IMR-90 (cell line): ENCODE measurements at regions not wholly inside any gene's neighbourhood (a gene's known extent, or its start where the extent isn't known, plus 50 kb on each side); places are given as distances from the start of the nearest gene placed in this dataset.

ENCODE experiments used
- ATAC-seq: fragments of 200-7000 bp; cut with Tn5 transposase; 2 replicates; pipeline ENCODE4 v1.9.1; 2020; ENCODE audit warnings: low read depth, mild to moderate bottlenecking, moderate library complexity
- BruUV-seq: library from RNA; stranded (reverse); fragments of 400-500 nt; replicated peaks from 2 replicates; lab custom pipeline; 2021; lab: Mats Ljungman, UMichigan
- CTCF ChIA-PET: fragments of 300-600 bp; formaldehyde crosslinking; extraction: SDS; loops from one replicate; lab custom pipeline; 2021; ENCODE audit warnings: antibody characterized with exemption; lab: Yijun Ruan, JAX
- POLR2A ChIA-PET: fragments of 300-600 bp; sonication (Branson Sonifier 250); formaldehyde crosslinking; loops from one replicate; lab custom pipeline; 2022; ENCODE audit warnings: antibody characterized with exemption; ENCODE audit not compliant: unreplicated experiment; lab: Charles Lee
- DNase-seq: peaks from one replicate; pipeline ENCODE4 v3.0.0; 2013
- H2AFZ ChIP-seq: replicated peaks from 2 replicates; pipeline ENCODE3; 2013; ENCODE audit warnings: low read length, mild to moderate bottlenecking; ENCODE audit not compliant: poor library complexity
- H2AK5ac ChIP-seq: 2 replicates; pipeline ENCODE4 v1.6.1; 2013; ENCODE audit warnings: low read depth, low read length, inconsistent platforms
- H2AK9ac ChIP-seq: replicated peaks from 2 replicates; pipeline ENCODE3; 2013; ENCODE audit warnings: mild to moderate bottlenecking, low read depth, low read length, moderate library complexity; ENCODE audit not compliant: poor library complexity
- H2BK120ac ChIP-seq: 2 replicates; pipeline ENCODE4 v1.6.1; 2013; ENCODE audit warnings: low read depth, low read length, inconsistent platforms
- H2BK15ac ChIP-seq: 3 replicates; pipeline ENCODE4 v1.6.1; 2013; ENCODE audit warnings: low read depth, low read length, inconsistent platforms
- H2BK20ac ChIP-seq: 2 replicates; pipeline ENCODE4 v1.6.1; 2013; ENCODE audit warnings: low read depth, mild to moderate bottlenecking, inconsistent platforms, low read length, moderate library complexity
- H2BK5ac ChIP-seq: 2 replicates; pipeline ENCODE4 v1.6.1; 2013; ENCODE audit warnings: mild to moderate bottlenecking, low read depth, low read length, inconsistent platforms; ENCODE audit not compliant: poor library complexity, severe bottlenecking
- H3K14ac ChIP-seq: replicated peaks from 2 replicates; pipeline ENCODE4 v1.6.1; 2013; ENCODE audit warnings: low read depth, low read length, inconsistent platforms
- H3K18ac ChIP-seq: 2 replicates; pipeline ENCODE4 v1.6.1; 2013; ENCODE audit warnings: low read depth, low read length, control low read depth
- H3K23ac ChIP-seq: 2 replicates; pipeline ENCODE4 v1.6.1; 2013; ENCODE audit warnings: low read depth, low read length, inconsistent platforms
- H3K27ac ChIP-seq: 2 replicates; pipeline ENCODE4 v1.5.1; 2013; ENCODE audit warnings: mild to moderate bottlenecking, control low read depth, low read length; ENCODE audit not compliant: insufficient read depth
- H3K27me3 ChIP-seq: 2 replicates; pipeline ENCODE4 v1.6.1; 2013; ENCODE audit warnings: low read length; ENCODE audit not compliant: control insufficient read depth, insufficient read depth
- H3K36me3 ChIP-seq: 2 replicates; pipeline ENCODE4 v1.6.1; 2013; ENCODE audit warnings: low read length, mixed read lengths; ENCODE audit not compliant: control insufficient read depth, insufficient read depth
- H3K4ac ChIP-seq: 2 replicates; pipeline ENCODE4 v1.6.1; 2013; ENCODE audit warnings: low read depth, low read length, inconsistent platforms
- H3K4me1 ChIP-seq: 2 replicates; pipeline ENCODE4 v1.6.1; 2013; ENCODE audit warnings: low read length, mixed read lengths; ENCODE audit not compliant: control insufficient read depth, insufficient read depth
- H3K4me2 ChIP-seq: 2 replicates; pipeline ENCODE4 v1.6.1; 2013; ENCODE audit warnings: low read depth, mild to moderate bottlenecking, control low read depth, low read length, moderate library complexity
- H3K4me3 ChIP-seq: 2 replicates; pipeline ENCODE4 v1.5.1; 2013; ENCODE audit warnings: low read depth, mild to moderate bottlenecking, control low read depth, low read length, moderate library complexity; ENCODE audit not compliant: insufficient read depth
- H3K56ac ChIP-seq: 2 replicates; pipeline ENCODE4 v1.6.1; 2013; ENCODE audit warnings: low read length, inconsistent platforms; ENCODE audit not compliant: insufficient read depth; ENCODE audit errors: extremely low read depth
- H3K79me1 ChIP-seq, 2 experiments: 2 replicates each; pipeline ENCODE4 v1.6.1; 2013; ENCODE audit warnings: low read length in 2 of 2, inconsistent platforms in 1 of 2, low read depth in 1 of 2
- H3K9ac ChIP-seq: 2 replicates; pipeline ENCODE4 v1.6.1; 2013; ENCODE audit warnings: low read depth, low read length, control low read depth
- H3K9me1 ChIP-seq: 2 replicates; pipeline ENCODE4 v1.6.1; 2013; ENCODE audit warnings: low read length, inconsistent platforms; ENCODE audit not compliant: insufficient read depth
- H3K9me3 ChIP-seq: 2 replicates; pipeline ENCODE4 v1.6.1; 2013; ENCODE audit warnings: low read length; ENCODE audit not compliant: control insufficient read depth, insufficient read depth
- H4K20me1 ChIP-seq: 2 replicates; pipeline ENCODE4 v1.6.1; 2013; ENCODE audit warnings: low read length, inconsistent platforms; ENCODE audit not compliant: insufficient read depth
- H4K5ac ChIP-seq: 2 replicates; pipeline ENCODE4 v1.6.1; 2013; ENCODE audit warnings: mild to moderate bottlenecking, low read depth, low read length, control low read depth
- H4K8ac ChIP-seq, 2 experiments: 2 replicates each; pipeline ENCODE4 v1.6.1; 2013; ENCODE audit warnings: low read depth in 2 of 2, low read length in 2 of 2, control low read depth in 1 of 2, inconsistent platforms in 1 of 2
- H4K91ac ChIP-seq: 2 replicates; pipeline ENCODE4 v1.6.1; 2013; ENCODE audit warnings: low read depth, low read length, inconsistent platforms; ENCODE audit not compliant: insufficient read depth
- BHLHE40 ChIP-seq: fragments of 150-350 bp; IDR thresholded peaks from 2 replicates; pipeline ENCODE4 v1.6.1; 2016; ENCODE audit warnings: mild to moderate bottlenecking, low read depth, low read length
- CEBPB ChIP-seq: IDR thresholded peaks from 2 replicates; pipeline ENCODE4 v1.6.1; 2012; ENCODE audit warnings: low read depth, low read length, improper control_type of control experiment
- CHD1 ChIP-seq: IDR thresholded peaks from 2 replicates; pipeline ENCODE4 v1.6.1; 2012; ENCODE audit warnings: low read depth, low read length, improper control_type of control experiment
- FOS ChIP-seq: fragments of 150-350 bp; IDR thresholded peaks from 2 replicates; pipeline ENCODE4 v1.6.1; 2016; ENCODE audit warnings: low read depth, low read length
- MAFK ChIP-seq: IDR thresholded peaks from 2 replicates; pipeline ENCODE4 v1.6.1; 2012; ENCODE audit warnings: low read depth, low read length, improper control_type of control experiment
- MAZ ChIP-seq: IDR thresholded peaks from 2 replicates; pipeline ENCODE4 v1.6.1; 2012; ENCODE audit warnings: low read depth, mild to moderate bottlenecking, low read length, improper control_type of control experiment, moderate library complexity, borderline replicate concordance
- MXI1 ChIP-seq: IDR thresholded peaks from 2 replicates; pipeline ENCODE4 v1.6.1; 2012; ENCODE audit warnings: low read depth, mild to moderate bottlenecking, low read length, moderate library complexity, borderline replicate concordance
- NFE2L2 ChIP-seq: fragments of 150-350 bp; IDR thresholded peaks from 2 replicates; pipeline ENCODE4 v1.6.1; 2016; ENCODE audit warnings: low read depth, mild to moderate bottlenecking, low read length
- POLR2A ChIP-seq: IDR thresholded peaks from 2 replicates; pipeline ENCODE4 v1.6.1; 2012; ENCODE audit warnings: mild to moderate bottlenecking, low read depth, low read length
- RAD21 ChIP-seq: IDR thresholded peaks from 2 replicates; pipeline ENCODE4 v1.6.1; 2012; ENCODE audit warnings: low read length, improper control_type of control experiment
- RCOR1 ChIP-seq: IDR thresholded peaks from 2 replicates; pipeline ENCODE4 v1.6.1; 2012; ENCODE audit warnings: mild to moderate bottlenecking, low read length, improper control_type of control experiment; ENCODE audit not compliant: insufficient replicate concordance
- RFX5 ChIP-seq: IDR thresholded peaks from 2 replicates; pipeline ENCODE4 v1.8.0; 2012; ENCODE audit warnings: low read depth, mild to moderate bottlenecking, low read length, moderate library complexity
- SMC3 ChIP-seq: fragments of 150-350 bp; IDR thresholded peaks from 2 replicates; pipeline ENCODE4 v1.6.1; 2016; ENCODE audit warnings: low read depth, mild to moderate bottlenecking, antibody characterized with exemption, low read length, moderate library complexity
- WGBS, 2 experiments: methylation state at CpG; one replicate each; pipeline versions ENCODE4 v1.1.5 to v1.1.7; 2013; ENCODE audit warnings: missing lambda C conversion rate in 2 of 2; ENCODE audit not compliant: insufficient read length in 1 of 2; ENCODE audit errors: extremely low coverage in 2 of 2; 5-methylcytosine and 5-hydroxymethylcytosine counted together
- dilution Hi-C: fragments of 300-500 bp; cut with HindIII; formaldehyde crosslinking; loops from one replicate; pipeline ENCODE4 v1.14.3; 2018; ENCODE audit warnings: low sequenced_read_pairs; ENCODE audit not compliant: unreplicated experiment
- in situ Hi-C: fragments of 300-500 bp; cut with MboI; formaldehyde crosslinking; loops from 3 replicates; pipeline ENCODE4 v1.14.3; 2019; ENCODE audit warnings: low sequenced_read_pairs, inconsistent platforms, mixed read lengths
- intact Hi-C: fragments of 100-400 bp; cut with micrococcal nuclease; formaldehyde crosslinking; loops from 2 replicates; pipeline ENCODE4 v1.10.0; 2022
- TF ChIP-seq, protein P1 (sequence below): fragments of 150-350 bp; IDR thresholded peaks from 2 replicates; pipeline ENCODE4 v1.6.1; 2017; ENCODE audit warnings: mild to moderate bottlenecking, antibody characterized with exemption, low read length, low read depth
- TF ChIP-seq, protein P2 (sequence below): conservative IDR thresholded peaks from 2 replicates; pipeline ENCODE4 v1.5.1; 2012; ENCODE audit warnings: mild to moderate bottlenecking, low read depth, low read length, improper control_type of control experiment
- TF ChIP-seq, protein P3 (sequence below): fragments of 150-350 bp; IDR thresholded peaks from 2 replicates; pipeline ENCODE4 v1.6.1; 2016; ENCODE audit warnings: low read depth, mild to moderate bottlenecking, low read length, moderate library complexity, borderline replicate concordance

- 80% methylated on average over 1 of the region's 4 CpGs; no CpG with 5 or more reads in 1 of the 2 experiments for WGBS, 2 experiments
- no TSS peak for BruUV-seq
- POLR2A ChIA-PET: no interaction called here
Observed at GRCh38 chr2:128501700-128502099, 183.0 kb upstream of the HS6ST1 start.

More at GRCh38 chr2:128501700-128502099, 183.0 kb upstream of the HS6ST1 start:
- Histone ChIP-seq H4K5ac (no peak overlapping the region), H2BK20ac (no peak overlapping the region), H2AK5ac (no peak overlapping the region), H3K4me1 (no peaks in the 10 kb centered on the region), H3K56ac (no peak overlapping the region), H3K27ac (no peak overlapping the region), H3K9me1 (peaks cover 2% of the 10 kb centered on the region; the same call in 1 of the 2 replicates), H2AK9ac (no peak overlapping the region), H2AFZ (peak overlapping the region; percentile 18), H3K14ac (no peak overlapping the region), H2BK120ac (no peak overlapping the region; the same call in 1 of the 2 replicates), H3K9ac (no peak overlapping the region), H4K20me1 (no peaks in the 10 kb centered on the region), H3K27me3 (peaks cover 9% of the 10 kb centered on the region; the same call in 1 of the 2 replicates), H3K18ac (no peak overlapping the region), H4K8ac (no peak overlapping the region), H3K4me3 (no peak overlapping the region), H3K23ac (no peak overlapping the region), H2BK15ac (no peak overlapping the region), H3K36me3 (no peaks in the 10 kb centered on the region), H2BK5ac (no peak overlapping the region), H3K9me3 (no peaks in the 10 kb centered on the region), H3K4ac (no peak overlapping the region), H4K91ac (no peak overlapping the region), H3K4me2 (no peak overlapping the region), H3K79me1 (no peaks in the 10 kb centered on the region)
- intact Hi-C loops: no loop called here
- TF ChIP-seq, protein P1, sequence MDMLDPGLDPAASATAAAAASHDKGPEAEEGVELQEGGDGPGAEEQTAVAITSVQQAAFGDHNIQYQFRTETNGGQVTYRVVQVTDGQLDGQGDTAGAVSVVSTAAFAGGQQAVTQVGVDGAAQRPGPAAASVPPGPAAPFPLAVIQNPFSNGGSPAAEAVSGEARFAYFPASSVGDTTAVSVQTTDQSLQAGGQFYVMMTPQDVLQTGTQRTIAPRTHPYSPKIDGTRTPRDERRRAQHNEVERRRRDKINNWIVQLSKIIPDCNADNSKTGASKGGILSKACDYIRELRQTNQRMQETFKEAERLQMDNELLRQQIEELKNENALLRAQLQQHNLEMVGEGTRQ: no peak
- TF ChIP-seq MAFK (no peak), MXI1 (no peak), RAD21 (no peak), SMC3 (no peak), CHD1 (no peak), CEBPB (no peak), MAZ (no peak), BHLHE40 (no peak), POLR2A (no peak), RCOR1 (no peak), FOS (no peak), RFX5 (no peak), NFE2L2 (no peak)
- TF ChIP-seq, protein P2, sequence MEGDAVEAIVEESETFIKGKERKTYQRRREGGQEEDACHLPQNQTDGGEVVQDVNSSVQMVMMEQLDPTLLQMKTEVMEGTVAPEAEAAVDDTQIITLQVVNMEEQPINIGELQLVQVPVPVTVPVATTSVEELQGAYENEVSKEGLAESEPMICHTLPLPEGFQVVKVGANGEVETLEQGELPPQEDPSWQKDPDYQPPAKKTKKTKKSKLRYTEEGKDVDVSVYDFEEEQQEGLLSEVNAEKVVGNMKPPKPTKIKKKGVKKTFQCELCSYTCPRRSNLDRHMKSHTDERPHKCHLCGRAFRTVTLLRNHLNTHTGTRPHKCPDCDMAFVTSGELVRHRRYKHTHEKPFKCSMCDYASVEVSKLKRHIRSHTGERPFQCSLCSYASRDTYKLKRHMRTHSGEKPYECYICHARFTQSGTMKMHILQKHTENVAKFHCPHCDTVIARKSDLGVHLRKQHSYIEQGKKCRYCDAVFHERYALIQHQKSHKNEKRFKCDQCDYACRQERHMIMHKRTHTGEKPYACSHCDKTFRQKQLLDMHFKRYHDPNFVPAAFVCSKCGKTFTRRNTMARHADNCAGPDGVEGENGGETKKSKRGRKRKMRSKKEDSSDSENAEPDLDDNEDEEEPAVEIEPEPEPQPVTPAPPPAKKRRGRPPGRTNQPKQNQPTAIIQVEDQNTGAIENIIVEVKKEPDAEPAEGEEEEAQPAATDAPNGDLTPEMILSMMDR: no peak
- TF ChIP-seq, protein P3, sequence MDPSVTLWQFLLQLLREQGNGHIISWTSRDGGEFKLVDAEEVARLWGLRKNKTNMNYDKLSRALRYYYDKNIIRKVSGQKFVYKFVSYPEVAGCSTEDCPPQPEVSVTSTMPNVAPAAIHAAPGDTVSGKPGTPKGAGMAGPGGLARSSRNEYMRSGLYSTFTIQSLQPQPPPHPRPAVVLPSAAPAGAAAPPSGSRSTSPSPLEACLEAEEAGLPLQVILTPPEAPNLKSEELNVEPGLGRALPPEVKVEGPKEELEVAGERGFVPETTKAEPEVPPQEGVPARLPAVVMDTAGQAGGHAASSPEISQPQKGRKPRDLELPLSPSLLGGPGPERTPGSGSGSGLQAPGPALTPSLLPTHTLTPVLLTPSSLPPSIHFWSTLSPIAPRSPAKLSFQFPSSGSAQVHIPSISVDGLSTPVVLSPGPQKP: no peak
- CTCF ChIA-PET: interaction anchor here (0.6 kb wide), 1 partner anchor 21 kb away, joined by 3 read pairs; no protein-coding TSS in a partner anchor
- in situ Hi-C loops: no loop called here
- ATAC-seq: no peak
- dilution Hi-C loops: no loop called here
- no peak for DNase-seq
